PFSK-1 (cell line): ENCODE measurements at regions not wholly inside any gene's neighbourhood (a gene's known extent, or its start where the extent isn't known, plus 50 kb on each side); places are given as distances from the start of the nearest gene placed in this dataset.
A peak's percentile ranks its signal among the peaks of the same experiment; 100 is the strongest.

Source experiments
- FOXP2 ChIP-seq: optimal IDR thresholded peaks from 2 replicates; pipeline ENCODE3; 2011; ENCODE audit warnings: borderline replicate concordance, control low read depth, inconsistent platforms; ENCODE audit not compliant: insufficient read depth; ENCODE audit errors: extremely low read length, extremely low read depth
- POLR2AphosphoS5 ChIP-seq: IDR thresholded peaks from 2 replicates; pipeline ENCODE4 v1.6.1; 2012; ENCODE audit warnings: low read depth, mild to moderate bottlenecking, control low read depth, low read length, moderate library complexity
- SIN3A ChIP-seq: IDR thresholded peaks from 2 replicates; pipeline ENCODE4 v1.6.1; 2012; ENCODE audit warnings: mild to moderate bottlenecking, low read length, moderate library complexity, borderline replicate concordance; ENCODE audit not compliant: insufficient read depth
- TAF1 ChIP-seq: IDR thresholded peaks from 2 replicates; pipeline ENCODE4 v1.6.1; 2012; ENCODE audit warnings: low read length, control low read depth, borderline replicate concordance; ENCODE audit not compliant: insufficient read depth
- TF ChIP-seq, protein P1 (sequence below), 2 experiments: IDR thresholded peaks; 2 replicates each; pipeline versions ENCODE4 v1.6.1 to v1.8.0; 2011 to 2012; ENCODE audit warnings: low read depth in 2 of 2, low read length in 2 of 2, control low read depth in 1 of 2, inconsistent platforms in 1 of 2, mild to moderate bottlenecking in 1 of 2, moderate library complexity in 1 of 2; ENCODE audit not compliant: insufficient read depth in 1 of 2

GRCh38 chr5:74418261-74418660 is 222.3 kb downstream of the ENC1 start:
- no peak for TF ChIP-seq FOXP2
- TF ChIP-seq, protein P1, sequence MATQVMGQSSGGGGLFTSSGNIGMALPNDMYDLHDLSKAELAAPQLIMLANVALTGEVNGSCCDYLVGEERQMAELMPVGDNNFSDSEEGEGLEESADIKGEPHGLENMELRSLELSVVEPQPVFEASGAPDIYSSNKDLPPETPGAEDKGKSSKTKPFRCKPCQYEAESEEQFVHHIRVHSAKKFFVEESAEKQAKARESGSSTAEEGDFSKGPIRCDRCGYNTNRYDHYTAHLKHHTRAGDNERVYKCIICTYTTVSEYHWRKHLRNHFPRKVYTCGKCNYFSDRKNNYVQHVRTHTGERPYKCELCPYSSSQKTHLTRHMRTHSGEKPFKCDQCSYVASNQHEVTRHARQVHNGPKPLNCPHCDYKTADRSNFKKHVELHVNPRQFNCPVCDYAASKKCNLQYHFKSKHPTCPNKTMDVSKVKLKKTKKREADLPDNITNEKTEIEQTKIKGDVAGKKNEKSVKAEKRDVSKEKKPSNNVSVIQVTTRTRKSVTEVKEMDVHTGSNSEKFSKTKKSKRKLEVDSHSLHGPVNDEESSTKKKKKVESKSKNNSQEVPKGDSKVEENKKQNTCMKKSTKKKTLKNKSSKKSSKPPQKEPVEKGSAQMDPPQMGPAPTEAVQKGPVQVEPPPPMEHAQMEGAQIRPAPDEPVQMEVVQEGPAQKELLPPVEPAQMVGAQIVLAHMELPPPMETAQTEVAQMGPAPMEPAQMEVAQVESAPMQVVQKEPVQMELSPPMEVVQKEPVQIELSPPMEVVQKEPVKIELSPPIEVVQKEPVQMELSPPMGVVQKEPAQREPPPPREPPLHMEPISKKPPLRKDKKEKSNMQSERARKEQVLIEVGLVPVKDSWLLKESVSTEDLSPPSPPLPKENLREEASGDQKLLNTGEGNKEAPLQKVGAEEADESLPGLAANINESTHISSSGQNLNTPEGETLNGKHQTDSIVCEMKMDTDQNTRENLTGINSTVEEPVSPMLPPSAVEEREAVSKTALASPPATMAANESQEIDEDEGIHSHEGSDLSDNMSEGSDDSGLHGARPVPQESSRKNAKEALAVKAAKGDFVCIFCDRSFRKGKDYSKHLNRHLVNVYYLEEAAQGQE (IDR thresholded peaks at IDR 0.05; ENCODE audit: insufficient read depth in 1 of 2, low read depth in 2 of 2, low read length in 2 of 2): no peak

DNA sequence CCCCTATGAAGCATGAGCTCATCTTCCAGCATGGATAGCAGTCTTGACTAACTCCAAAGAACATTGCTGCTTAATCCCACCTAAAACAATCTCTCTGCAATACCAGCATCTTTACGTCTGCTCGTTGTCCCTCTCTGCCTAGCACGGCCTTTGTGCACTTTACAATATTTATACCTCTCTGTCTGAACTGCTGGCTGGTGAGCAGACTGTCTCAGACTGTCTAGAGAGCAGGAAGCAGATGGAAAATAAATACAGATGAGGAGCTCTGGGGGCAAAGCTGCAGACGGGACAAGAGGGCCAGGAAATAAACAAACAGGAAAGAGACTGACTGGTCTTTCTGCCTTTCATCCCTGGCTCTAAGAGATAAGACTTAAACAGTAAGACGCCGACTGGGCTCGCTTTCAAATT is 224.8 kb downstream of the ENC1 start:
- TF ChIP-seq SIN3A: no peak
- peak; percentile 58 for TF ChIP-seq FOXP2
- TF ChIP-seq TAF1: no peak
- TF ChIP-seq, protein P1 (IDR thresholded peaks at IDR 0.05; ENCODE audit: insufficient read depth in 1 of 2, low read depth in 2 of 2, low read length in 2 of 2): no peak

DNA sequence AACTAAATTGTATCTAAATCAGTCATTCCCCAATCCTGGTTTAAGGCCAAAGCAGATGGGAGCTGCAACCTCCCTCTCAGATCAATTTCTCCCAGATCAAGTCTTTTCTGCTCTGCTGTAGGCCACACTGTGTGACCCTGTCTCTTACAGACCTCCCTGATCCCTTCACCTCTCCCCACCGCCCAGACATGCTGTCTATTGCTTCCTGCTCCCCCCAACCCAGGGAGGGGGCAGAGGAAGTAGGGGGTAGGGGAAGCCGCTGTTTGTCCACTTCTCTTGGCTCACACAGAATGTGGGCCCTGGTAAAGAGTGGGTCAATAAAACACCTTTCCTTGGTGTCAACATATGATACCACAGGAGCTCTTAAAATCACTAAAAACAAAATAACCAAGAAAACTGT is 226.3 kb downstream of the ENC1 start:
- TF ChIP-seq, protein P1 (IDR thresholded peaks at IDR 0.05; ENCODE audit: insufficient read depth in 1 of 2, low read depth in 2 of 2, low read length in 2 of 2): no peak
- TF ChIP-seq FOXP2: no peak

DNA sequence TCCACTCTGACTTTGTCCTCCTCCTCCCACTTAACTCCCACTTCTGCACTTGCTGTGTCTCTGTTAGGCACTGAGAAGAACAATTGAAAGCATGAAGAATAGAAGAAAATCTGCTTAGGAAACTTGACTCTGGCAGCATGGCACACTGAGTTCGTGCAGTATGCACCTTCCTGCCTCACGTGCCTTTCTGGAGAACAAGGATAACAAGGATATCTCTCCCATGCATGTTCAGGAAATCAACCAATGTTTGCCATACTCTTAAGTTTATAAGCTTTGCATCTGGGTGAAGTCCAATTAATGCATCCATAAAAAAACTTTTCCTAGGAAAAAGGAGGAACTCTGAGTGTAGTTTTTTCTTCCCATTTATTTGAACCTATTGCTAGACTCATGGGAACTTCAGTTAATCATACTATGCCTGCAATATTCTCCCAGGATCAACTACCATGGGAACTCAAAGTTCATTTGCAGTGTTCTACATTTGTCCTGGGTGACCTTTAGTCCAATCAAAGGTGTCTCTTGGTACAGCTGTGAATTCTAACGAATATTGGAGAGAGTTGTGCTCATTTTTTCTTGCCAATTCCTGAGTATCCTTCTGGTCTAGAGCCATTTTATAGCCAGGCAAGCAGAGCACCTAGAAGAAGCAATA is 227.0 kb downstream of the ENC1 start:
- TF ChIP-seq FOXP2 (no peak), POLR2AphosphoS5 (no peak), TAF1 (no peak), SIN3A (no peak)
- TF ChIP-seq, protein P1 (IDR thresholded peaks at IDR 0.05; ENCODE audit: insufficient read depth in 1 of 2, low read depth in 2 of 2, low read length in 2 of 2): no peak

- no peak for TF ChIP-seq TAF1
- TF ChIP-seq, protein P1 (IDR thresholded peaks at IDR 0.05; ENCODE audit: insufficient read depth in 1 of 2, low read depth in 2 of 2, low read length in 2 of 2): no peak
Observed at GRCh38 chr5:74412066-74412465, 228.5 kb downstream of the ENC1 start.
